NCI-H69 (cell line): ENCODE measurements at regions not wholly inside any gene's neighbourhood (a gene's known extent, or its start where the extent isn't known, plus 50 kb on each side); places are given as distances from the start of the nearest gene placed in this dataset.

Experiments used
- DNase-seq: peaks from one replicate; lab custom pipeline; 2025; lab: John Stamatoyannopoulos, UW

- no peak for DNase-seq
Measured at GRCh38 chr1:228848406-228848805, 113.1 kb downstream of the RHOU start.

DNA sequence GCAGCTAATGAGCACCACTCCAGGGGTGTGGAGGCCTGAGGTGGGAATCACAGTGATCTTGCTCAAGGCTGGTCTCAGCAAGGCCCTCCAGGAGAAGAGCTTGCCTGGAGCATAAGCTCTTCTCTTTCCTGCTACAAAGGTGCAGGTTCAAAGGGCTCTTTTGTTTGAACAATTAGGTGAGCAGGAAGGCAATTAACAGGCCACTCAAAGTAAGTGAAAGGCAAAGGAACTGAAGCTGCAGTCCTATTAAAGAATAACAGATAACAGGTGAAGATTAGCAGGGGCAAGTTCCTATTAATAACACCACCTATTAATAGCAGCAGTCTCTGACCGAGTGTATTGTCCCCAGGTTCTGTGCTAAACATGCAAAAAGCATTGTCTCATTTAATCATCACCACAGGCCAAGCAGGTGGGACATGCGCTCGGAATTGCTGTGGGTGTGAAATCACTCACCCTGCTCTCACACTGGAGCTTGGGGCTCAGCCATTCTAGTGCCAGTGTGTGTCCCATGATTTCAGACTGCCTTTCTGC, 113.8 kb downstream of the RHOU start:
- DNase-seq: peak; percentile 61

DNA sequence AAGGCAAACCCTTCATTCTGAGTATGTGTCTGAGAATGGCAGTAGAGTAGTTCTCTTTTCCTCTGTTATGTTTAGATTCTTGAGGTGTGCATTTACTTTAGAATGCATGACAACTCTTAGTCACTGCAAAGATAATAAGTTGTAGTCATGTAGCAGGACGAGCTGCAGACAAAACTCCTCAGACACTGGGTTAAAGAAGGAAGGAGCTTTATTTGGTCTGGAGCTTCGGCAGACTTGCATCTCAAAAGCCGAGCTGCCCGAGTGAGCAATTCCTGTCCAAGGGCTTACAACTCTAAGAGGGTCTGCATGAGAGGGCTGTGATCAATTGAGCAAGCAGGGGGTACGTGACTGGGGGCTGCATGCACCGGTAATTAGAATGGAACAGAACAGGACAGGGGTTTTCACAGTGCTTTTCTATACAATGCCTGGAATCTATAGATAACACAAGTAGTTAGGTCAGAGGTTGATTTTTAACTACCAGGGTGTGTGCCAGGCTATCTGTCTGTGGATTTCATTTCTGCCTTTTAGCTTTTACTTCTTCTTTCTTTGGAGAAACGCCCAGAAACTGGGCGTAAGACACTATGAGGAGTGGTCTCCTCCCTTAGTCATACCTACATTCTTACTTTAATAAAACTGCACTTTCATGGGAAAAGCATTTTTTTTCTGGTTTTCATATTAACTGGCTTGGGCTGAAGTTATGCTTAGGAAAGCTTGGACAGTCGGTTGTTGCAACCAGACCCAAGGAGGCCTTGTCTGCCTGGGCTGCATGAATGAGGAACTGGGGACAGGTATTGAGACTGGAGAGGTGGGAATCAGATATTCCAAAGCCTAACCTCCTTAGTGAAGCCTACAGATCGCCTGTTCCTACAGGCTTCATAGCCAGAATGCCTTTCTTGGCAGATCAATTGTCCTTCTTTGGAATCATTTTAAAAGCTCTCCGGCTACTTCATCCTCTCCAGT, 115.1 kb downstream of the RHOU start:
- no peak for DNase-seq

DNA sequence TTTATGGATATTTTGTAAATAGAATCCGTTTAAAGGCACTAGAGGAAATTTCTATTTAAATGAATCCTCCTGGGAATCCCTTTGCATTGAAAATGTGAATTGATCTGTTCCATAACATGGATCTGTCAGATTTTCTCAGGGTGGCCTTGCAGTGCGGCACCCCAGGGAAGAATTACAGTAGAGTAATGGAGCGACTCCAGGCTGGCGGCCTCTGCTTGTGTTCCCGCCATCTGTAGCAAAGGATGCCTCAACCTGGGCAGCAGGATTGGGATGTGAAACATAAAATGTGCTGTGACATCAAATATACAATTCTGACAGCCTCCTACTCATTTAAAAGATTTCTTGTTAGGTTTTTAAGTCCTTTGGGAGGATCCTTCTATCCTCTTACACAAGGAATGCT, 115.9 kb downstream of the RHOU start:
- no peak for DNase-seq

GRCh38 chr1:228851618-228852017, 116.3 kb downstream of the RHOU start:
- DNase-seq: no peak

GRCh38 chr1:228852024-228852423, 116.7 kb downstream of the RHOU start:
- DNase-seq: no peak

DNA sequence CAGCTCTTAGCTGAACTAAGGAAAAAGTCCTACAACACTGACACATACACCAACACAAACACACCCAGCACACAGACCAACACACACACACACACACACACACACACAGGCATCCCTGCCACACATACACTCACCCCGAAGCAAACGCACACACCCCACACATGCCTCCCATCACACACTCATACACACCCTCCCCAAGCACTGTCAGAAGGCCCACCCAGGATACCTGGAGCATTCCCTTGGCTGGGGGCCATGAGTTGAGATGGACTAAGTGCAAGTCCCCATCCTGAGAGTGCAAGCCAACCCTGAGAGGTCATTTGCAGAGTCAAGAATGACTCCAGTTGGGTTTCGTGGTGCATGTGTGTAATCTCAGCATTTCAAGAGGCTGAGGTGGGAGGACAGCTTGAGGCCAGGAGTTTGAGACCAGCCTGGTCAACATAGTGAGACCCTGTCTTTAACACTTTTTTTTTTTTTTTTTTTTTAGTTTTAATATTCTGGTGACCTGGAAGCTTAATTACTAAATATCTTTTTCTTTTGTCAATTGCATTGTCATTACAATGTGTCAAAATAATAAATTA, 117.3 kb downstream of the RHOU start:
- DNase-seq: no peak

DNA sequence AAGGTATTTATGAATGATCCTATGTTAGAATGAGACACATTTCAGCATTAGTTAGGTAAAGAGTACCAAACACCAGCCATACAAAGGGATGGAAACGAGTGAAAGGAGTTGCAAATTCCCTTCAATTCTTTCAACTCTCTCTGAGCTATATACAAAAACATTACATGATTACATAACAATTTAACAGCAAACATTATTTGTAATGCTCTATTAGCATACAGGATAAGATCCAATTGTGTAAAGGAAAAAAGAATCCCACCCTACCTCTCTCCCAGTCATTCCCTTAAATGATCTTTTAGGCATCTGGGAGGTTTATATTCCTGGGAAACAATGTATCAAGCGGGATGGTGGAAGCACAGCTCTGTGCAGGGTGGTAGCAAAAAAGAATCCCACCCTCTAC, 117.9 kb downstream of the RHOU start:
- no peak for DNase-seq

DNA sequence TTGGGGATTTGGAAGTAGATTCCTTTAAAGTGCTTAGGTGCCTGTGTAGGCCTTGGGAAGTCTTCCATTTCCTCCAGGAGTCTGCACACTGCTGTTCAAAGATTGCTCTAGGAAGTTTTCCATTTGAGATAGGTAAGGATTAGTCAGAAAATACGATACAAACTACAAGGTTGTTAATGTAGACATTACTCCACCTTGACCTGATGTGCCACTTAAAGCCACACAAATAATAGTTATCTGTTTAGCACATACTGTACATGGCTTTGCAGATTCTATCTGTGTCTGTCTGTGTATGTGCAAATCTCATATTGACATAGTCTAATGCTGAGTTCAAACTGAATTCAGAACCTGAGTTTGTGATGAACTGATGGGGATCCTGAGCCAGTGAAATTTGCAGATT, 118.4 kb downstream of the RHOU start:
- no peak for DNase-seq

DNA sequence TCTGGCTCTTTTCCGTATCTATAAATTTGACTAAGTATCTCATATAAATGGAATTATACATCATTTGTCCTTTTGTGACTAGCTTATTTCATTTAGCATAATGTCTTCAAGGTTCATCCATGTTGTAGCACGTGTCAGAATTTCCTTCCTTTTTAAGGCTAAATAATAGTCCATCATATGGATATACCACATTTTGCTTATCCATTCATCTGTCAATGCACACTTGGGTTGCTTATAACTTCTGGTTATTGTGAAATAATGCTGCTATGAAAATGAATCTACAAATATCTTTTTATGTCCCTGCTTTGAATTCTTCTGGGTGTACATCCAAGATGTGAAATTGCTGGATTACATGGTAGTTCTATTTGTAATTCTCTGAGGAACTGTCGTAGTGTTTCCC, 119.6 kb downstream of the RHOU start:
- DNase-seq: no peak

DNA sequence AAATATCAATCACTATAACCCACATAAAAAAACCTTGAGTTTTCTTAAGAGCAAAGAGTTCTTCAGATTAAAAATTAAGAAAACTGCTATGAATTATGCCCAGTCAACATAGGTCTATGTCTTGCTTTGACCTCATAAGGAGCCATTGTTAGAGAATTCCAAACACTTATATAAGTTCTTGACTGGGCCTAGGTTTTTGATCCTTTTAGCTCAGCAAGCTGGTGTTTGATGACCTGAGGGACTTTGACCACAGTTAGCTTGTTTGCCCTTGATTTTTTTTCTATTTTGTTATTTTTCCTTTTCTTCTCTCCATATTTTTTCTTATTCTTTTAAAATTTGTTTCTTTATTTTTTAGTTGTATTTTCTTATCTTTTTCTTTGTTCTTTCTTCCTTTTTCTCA, 122.3 kb downstream of the RHOU start:
- no peak for DNase-seq

DNA sequence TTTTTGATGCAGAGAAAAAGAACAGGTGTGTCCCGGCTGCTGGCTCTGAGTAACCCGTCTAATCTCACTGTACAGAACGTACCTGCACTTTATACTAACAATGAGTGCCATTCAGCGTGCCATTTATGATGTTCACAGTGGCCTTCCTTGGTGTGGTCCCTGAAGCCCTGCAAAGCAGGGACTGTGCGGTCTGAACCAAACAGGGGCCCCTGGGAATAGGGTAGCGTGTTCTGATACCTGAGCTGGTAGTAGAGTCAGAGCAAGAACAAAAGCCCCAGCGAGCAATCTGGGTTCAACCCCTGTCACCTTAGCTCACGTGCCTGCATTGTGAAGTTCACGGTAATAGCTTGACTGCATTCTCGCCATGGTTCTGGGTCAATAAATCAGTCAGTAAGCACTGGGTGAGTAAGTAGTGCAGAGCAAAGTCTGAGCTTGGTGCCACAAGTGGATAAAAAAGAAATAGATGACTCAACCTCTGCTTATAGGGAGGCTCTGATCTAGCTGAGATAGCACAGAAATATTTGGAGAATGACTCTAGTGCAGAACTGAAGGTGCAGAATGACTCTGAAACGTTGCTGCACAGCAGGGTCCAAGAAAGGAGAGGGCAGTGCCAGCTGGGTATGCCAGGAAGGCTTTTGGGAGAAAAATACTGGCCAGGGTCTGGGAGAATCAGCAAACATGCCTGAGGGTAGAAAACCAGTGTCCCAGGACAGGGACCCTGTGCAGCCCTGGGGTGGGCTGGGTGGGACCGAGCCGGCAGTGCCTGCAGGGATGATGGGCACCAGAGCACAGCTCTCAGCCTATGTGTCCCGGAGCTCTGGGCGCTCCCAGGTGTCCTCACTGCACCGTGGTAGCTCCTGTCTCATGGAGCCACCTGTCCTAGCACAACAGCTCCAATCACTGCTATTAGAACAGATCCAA, 125.9 kb downstream of the RHOU start:
- DNase-seq: peak; percentile 73

GRCh38 chr1:228861832-228862180, 126.5 kb downstream of the RHOU start:
- DNase-seq: no peak

DNA sequence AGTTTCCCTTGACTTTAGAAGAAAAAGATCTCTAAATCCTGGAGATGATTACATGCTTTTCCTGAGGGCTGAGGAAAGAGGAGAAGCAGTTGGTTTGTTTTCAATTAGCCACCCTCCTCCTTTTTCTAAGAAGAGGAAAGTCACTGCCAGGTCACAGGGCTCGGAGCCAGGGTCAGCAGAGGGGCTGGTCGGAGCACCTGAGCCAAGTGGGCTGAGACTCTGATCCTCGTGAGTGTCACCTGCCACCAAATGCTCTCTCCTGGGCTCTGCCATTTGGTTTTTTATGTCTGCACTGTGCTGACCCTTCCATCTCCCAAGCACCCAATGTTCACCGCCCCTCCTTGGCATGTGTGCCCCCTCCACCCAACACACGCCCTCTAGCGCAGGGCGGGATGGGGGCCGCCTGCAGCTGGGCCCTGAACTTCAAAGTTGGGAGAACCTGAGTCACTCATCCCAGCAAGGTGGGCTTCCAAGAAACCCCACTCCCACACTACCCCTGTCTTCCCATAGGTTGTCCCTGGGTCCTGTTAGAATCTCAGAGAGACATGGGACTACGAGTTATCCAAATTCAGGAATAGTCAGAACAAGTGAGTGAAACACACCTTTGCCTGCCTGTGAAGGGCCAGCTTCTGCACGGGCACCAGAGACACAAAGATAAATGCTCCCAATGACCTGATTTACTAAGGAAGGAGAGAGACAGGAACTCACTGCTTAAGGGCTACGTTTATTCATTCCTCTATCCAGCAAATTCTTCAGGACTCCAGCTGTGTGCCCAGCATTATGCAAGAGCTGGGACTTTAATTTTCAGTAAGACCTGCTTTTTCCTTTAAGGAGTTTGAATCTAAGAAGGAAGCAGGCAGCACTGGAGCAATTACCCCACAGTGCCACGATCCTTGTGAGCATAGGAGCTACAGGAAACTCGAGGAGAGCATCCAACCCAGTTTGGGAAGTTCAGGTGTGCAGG, 127.5 kb downstream of the RHOU start:
- DNase-seq: no peak

DNA sequence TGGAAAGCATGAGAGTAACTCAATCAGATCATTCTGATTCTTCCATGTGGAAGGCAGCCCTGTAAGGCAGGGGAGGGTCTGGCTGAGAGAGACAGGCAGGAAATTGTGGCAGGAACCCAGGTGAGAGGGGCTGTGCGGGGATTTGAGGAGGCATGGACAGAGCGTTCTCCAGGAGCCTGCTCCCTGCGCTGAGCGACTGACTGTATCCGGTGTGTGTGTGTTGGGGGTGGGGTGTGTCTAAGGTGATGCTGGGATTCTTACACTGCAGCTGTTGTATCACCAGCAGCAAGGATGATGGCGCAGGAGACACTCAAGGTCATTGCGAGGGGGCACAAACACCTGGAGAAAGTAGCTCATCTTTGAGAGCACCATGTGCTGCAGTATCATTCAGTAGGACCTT, 128.5 kb downstream of the RHOU start:
- DNase-seq: no peak

GRCh38 chr1:228865627-228866330, 130.5 kb downstream of the RHOU start:
- peak; percentile 43 for DNase-seq

GRCh38 chr1:228866468-228866867, 131.2 kb downstream of the RHOU start:
- no peak for DNase-seq

GRCh38 chr1:228867108-228867950, 132.1 kb downstream of the RHOU start:
- peak; percentile 74 for DNase-seq

- DNase-seq: peak; percentile 95
Measured at GRCh38 chr1:228867951-228868730, 132.9 kb downstream of the RHOU start.
